PC-3 (cell line): ENCODE measurements at regions not wholly inside any gene's neighbourhood (a gene's known extent, or its start where the extent isn't known, plus 50 kb on each side); places are given as distances from the start of the nearest gene placed in this dataset.

Experiments used
- ATAC-seq: fragments of 200-7000 bp; cut with Tn5 transposase; 2 replicates; pipeline ENCODE4 v1.9.1; 2020; ENCODE audit warnings: mild to moderate bottlenecking, moderate library complexity
- BruUV-seq: library from RNA; stranded (reverse); fragments of 400-500 nt; replicated peaks from 2 replicates; lab custom pipeline; 2021; lab: Mats Ljungman, UMichigan
- CTCF ChIA-PET: fragments of 300-600 bp; sonication (Branson Sonifier 250); formaldehyde crosslinking; loops from one replicate; lab custom pipeline; 2022; ENCODE audit warnings: antibody characterized with exemption; lab: Charles Lee
- POLR2A ChIA-PET: fragments of 300-600 bp; sonication (Branson Sonifier 250); formaldehyde crosslinking; loops from one replicate; lab custom pipeline; 2022; ENCODE audit warnings: antibody characterized with exemption; ENCODE audit not compliant: unreplicated experiment; lab: Charles Lee
- DNase-seq: peaks from one replicate; pipeline ENCODE4 v3.0.0-alpha.2; 2015
- H2AFZ ChIP-seq: fragments of 300-600 bp; sonication (generic); 2 replicates; pipeline ENCODE4 v1.6.0; 2016; ENCODE audit warnings: antibody characterized with exemption, low read length
- H3F3A ChIP-seq: fragments of 300-600 bp; sonication (generic); one replicate; pipeline ENCODE4 v1.6.0; 2017; ENCODE audit warnings: antibody characterized with exemption, low read length, control low read depth, mild to moderate bottlenecking; ENCODE audit not compliant: unreplicated experiment
- H3K27ac ChIP-seq: fragments of 300-600 bp; sonication (generic); 2 replicates; pipeline ENCODE4 v1.5.1; 2016; ENCODE audit warnings: mild to moderate bottlenecking, low read length
- H3K27me3 ChIP-seq: fragments of 300-600 bp; sonication (generic); 2 replicates; pipeline ENCODE4 v1.6.1; 2016; ENCODE audit warnings: low read length, mixed read lengths
- H3K36me3 ChIP-seq: fragments of 300-600 bp; sonication (generic); 2 replicates; pipeline ENCODE4 v1.6.1; 2016; ENCODE audit warnings: low read depth, mixed run types, low read length, mixed read lengths
- H3K4me1 ChIP-seq: fragments of 300-600 bp; sonication (generic); 2 replicates; pipeline ENCODE4 v1.5.1; 2016; ENCODE audit warnings: low read length; ENCODE audit not compliant: insufficient read depth
- H3K4me2 ChIP-seq: fragments of 300-600 bp; sonication (generic); 2 replicates; pipeline ENCODE4 v1.6.0; 2016; ENCODE audit warnings: low read length
- H3K4me3 ChIP-seq: fragments of 300-600 bp; sonication (generic); 2 replicates; pipeline ENCODE4 v1.5.1; 2016; ENCODE audit warnings: mild to moderate bottlenecking, low read length, mixed read lengths
- H3K79me2 ChIP-seq: fragments of 300-600 bp; sonication (generic); 2 replicates; pipeline ENCODE4 v1.6.1; 2017; ENCODE audit warnings: low read length, mixed read lengths
- H3K9ac ChIP-seq: fragments of 300-600 bp; sonication (generic); 2 replicates; pipeline ENCODE4 v1.6.0; 2016; ENCODE audit warnings: mild to moderate bottlenecking, low read length
- H3K9me2 ChIP-seq: fragments of 300-600 bp; sonication (generic); replicated peaks from 2 replicates; pipeline ENCODE4 v1.6.1; 2016; ENCODE audit warnings: mixed run types, low read length, mixed read lengths
- H3K9me3 ChIP-seq: fragments of 300-600 bp; sonication (generic); 2 replicates; pipeline ENCODE4 v1.6.1; 2016; ENCODE audit warnings: low read length, mixed read lengths
- H4K20me1 ChIP-seq: fragments of 300-600 bp; sonication (generic); 2 replicates; pipeline ENCODE4 v1.6.1; 2016; ENCODE audit warnings: low read length, mixed read lengths
- EZH2 ChIP-seq: fragments of 300-600 bp; sonication (generic); IDR thresholded peaks from one replicate; pipeline ENCODE4 v1.6.1; 2017; ENCODE audit warnings: antibody characterized with exemption, mild to moderate bottlenecking, low read length; ENCODE audit not compliant: unreplicated experiment
- EZH2phosphoT487 ChIP-seq: fragments of 300-600 bp; sonication (generic); IDR thresholded peaks from 2 replicates; pipeline ENCODE4 v1.6.1; 2018; ENCODE audit warnings: mild to moderate bottlenecking, antibody characterized with exemption, low read length, borderline replicate concordance
- intact Hi-C: fragments of 100-400 bp; cut with micrococcal nuclease; formaldehyde crosslinking; loops from 2 replicates; pipeline ENCODE4 v1.9.0; 2023
- TF ChIP-seq, protein P1 (sequence below): fragments of 300-600 bp; sonication (generic); conservative IDR thresholded peaks from 2 replicates; pipeline ENCODE4 v1.5.1; 2017; ENCODE audit warnings: antibody characterized with exemption, low read depth, mild to moderate bottlenecking, low read length

DNA sequence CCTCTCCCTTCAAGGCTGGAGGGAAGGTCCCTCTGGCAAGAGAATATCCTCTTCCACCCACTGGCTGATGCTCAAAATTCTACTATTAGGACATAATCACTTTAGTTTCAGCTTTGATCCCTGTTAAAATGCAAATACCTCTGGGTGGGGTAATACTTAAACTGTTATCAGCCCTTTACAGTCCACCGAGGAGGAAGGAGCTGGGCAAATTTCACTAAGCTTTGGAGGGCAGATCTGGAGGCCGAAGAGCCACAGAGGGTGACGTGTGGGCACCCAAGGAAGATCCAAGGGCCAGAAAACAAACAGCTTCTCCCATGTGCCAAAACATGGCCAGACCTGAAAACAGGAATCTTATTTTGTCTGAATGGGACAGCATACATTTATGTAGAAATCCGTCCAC, 74.6 kb upstream of the BCL11A start:
- no TSS peak for BruUV-seq
- POLR2A ChIA-PET, result no interaction called here
- H3K27ac ChIP-seq, result no peak overlapping the region
- intact Hi-C loops, result no loop called here
- no peaks in the 10 kb centered on the region for H3K9me2 ChIP-seq
- H3K27me3 ChIP-seq, result peaks cover 94% of the 10 kb centered on the region
- H2AFZ ChIP-seq, result no peak overlapping the region
- H3K9me3 ChIP-seq, result no peaks in the 10 kb centered on the region
- H3K79me2 ChIP-seq, result no peaks in the 10 kb centered on the region
- TF ChIP-seq, protein P1, sequence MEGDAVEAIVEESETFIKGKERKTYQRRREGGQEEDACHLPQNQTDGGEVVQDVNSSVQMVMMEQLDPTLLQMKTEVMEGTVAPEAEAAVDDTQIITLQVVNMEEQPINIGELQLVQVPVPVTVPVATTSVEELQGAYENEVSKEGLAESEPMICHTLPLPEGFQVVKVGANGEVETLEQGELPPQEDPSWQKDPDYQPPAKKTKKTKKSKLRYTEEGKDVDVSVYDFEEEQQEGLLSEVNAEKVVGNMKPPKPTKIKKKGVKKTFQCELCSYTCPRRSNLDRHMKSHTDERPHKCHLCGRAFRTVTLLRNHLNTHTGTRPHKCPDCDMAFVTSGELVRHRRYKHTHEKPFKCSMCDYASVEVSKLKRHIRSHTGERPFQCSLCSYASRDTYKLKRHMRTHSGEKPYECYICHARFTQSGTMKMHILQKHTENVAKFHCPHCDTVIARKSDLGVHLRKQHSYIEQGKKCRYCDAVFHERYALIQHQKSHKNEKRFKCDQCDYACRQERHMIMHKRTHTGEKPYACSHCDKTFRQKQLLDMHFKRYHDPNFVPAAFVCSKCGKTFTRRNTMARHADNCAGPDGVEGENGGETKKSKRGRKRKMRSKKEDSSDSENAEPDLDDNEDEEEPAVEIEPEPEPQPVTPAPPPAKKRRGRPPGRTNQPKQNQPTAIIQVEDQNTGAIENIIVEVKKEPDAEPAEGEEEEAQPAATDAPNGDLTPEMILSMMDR, result no peak
- TF ChIP-seq EZH2, result no peak
- ATAC-seq (no peak), DNase-seq (no peak)
- H3F3A ChIP-seq, result no peaks in the 10 kb centered on the region
- no peaks in the 10 kb centered on the region for H3K36me3 ChIP-seq
- no peak overlapping the region for H3K4me2 ChIP-seq
- CTCF ChIA-PET, result no interaction called here
- no peak overlapping the region for H3K9ac ChIP-seq
- H3K4me3 ChIP-seq, result no peak overlapping the region
- H4K20me1 ChIP-seq, result no peaks in the 10 kb centered on the region
- no peaks in the 10 kb centered on the region for H3K4me1 ChIP-seq

DNA sequence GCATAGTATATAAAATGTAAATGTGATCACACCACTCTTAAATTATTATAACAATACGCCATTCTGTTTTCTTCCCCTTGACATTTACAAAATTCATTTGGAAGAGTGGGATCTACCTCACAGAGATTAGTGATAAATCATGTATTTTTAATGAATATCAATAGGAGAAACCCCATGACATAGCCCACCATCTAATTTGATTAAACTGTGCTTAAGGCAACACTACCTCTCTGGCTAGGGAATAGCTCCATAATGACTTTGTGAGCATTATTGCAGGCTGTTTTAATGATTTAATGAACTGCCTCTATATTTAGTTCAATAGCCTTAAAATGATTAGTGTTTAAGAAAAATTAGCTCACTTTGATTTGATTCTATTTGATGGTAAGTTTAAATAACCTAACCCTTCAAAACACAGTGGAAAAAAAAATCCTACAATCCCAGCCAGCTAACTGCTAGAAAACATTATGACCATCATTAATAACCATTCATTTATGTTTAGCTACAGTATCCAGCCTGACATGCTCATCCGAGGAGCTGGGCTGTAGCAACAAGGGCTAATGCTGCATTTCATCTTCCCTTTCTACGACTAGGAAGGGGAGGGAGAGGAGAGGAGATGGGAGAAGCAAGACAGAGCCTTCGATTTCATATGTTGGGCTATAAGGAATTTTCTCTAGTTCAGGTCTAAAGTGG, 75.3 kb upstream of the BCL11A start:
- H3K4me2 ChIP-seq, result no peak overlapping the region
- no peak overlapping the region for H3K9ac ChIP-seq
- peaks cover 94% of the 10 kb centered on the region for H3K27me3 ChIP-seq
- H3K36me3 ChIP-seq, result no peaks in the 10 kb centered on the region
- H3K9me3 ChIP-seq, result no peaks in the 10 kb centered on the region
- no peaks in the 10 kb centered on the region for H3F3A ChIP-seq
- POLR2A ChIA-PET, result interaction anchor here (0.7 kb wide), 1 partner anchor 79 kb away, joined by 3 read pairs; no protein-coding TSS in a partner anchor
- DNase-seq (no peak), ATAC-seq (no peak)
- no peak overlapping the region for H2AFZ ChIP-seq
- BruUV-seq, result no TSS peak
- H3K27ac ChIP-seq, result no peak overlapping the region
- TF ChIP-seq EZH2phosphoT487, result no peak
- no peak for TF ChIP-seq EZH2
- TF ChIP-seq, protein P1, result no peak
- no peaks in the 10 kb centered on the region for H4K20me1 ChIP-seq
- no peaks in the 10 kb centered on the region for H3K79me2 ChIP-seq
- intact Hi-C loops, result no loop called here
- no peak overlapping the region for H3K4me3 ChIP-seq
- no peaks in the 10 kb centered on the region for H3K9me2 ChIP-seq
- no peaks in the 10 kb centered on the region for H3K4me1 ChIP-seq
- CTCF ChIA-PET, result no interaction called here

DNA sequence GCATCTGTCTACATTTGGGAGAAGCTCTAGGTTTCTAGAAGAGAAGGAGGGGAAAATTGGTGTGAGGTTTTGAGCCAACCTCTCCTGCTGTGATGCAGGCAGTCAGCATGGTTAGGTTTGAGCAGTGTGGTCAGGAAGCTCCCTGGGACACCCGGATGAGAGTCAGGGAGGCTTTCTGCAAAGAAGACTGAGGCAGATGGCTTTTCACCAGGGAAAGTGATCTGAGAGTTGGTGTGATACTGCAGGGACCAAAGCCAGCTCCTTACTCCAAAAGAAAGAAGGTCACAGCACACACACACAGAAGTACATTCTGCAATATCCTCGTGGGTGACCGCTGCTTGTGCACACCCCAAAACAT, 75.8 kb upstream of the BCL11A start:
- Histone ChIP-seq H3K36me3 (no peaks in the 10 kb centered on the region), H3K9me2 (no peaks in the 10 kb centered on the region), H3K9me3 (no peaks in the 10 kb centered on the region), H3K79me2 (no peaks in the 10 kb centered on the region), H3F3A (no peaks in the 10 kb centered on the region), H4K20me1 (no peaks in the 10 kb centered on the region), H2AFZ (no peak overlapping the region), H3K4me1 (no peaks in the 10 kb centered on the region), H3K9ac (no peak overlapping the region), H3K4me3 (no peak overlapping the region), H3K4me2 (no peak overlapping the region), H3K27ac (no peak overlapping the region), H3K27me3 (peaks cover 94% of the 10 kb centered on the region)
- no peak for TF ChIP-seq EZH2
- TF ChIP-seq EZH2phosphoT487, result no peak
- TF ChIP-seq, protein P1, result no peak
- ATAC-seq (no peak), DNase-seq (no peak)
- CTCF ChIA-PET, result no interaction called here
- intact Hi-C loops, result no loop called here
- no TSS peak for BruUV-seq
- POLR2A ChIA-PET, result no interaction called here
